CD4-positive, alpha-beta T cell treated with Interleukin-17A for 1 hour (primary cell): ENCODE measurements at regions not wholly inside any gene's neighbourhood (a gene's known extent, or its start where the extent isn't known, plus 50 kb on each side); places are given as distances from the start of the nearest gene placed in this dataset.

ENCODE experiments used
- DNase-seq: peaks from one replicate; pipeline ENCODE4 v3.0.0-alpha.2; 2020

- no peak for DNase-seq
Observed at GRCh38 chr11:112403432-112403831, 142.8 kb upstream of the PLET1 start.

GRCh38 chr11:112404112-112404511 is 143.5 kb upstream of the PLET1 start:
- DNase-seq: no peak

GRCh38 chr11:112408517-112408916 is 147.9 kb upstream of the PLET1 start:
- no peak for DNase-seq

- DNase-seq: no peak
Observed at GRCh38 chr11:112410325-112410724, 149.7 kb upstream of the PLET1 start.

- DNase-seq: no peak
Observed at GRCh38 chr11:112412383-112412782, 151.7 kb upstream of the PLET1 start.

- no peak for DNase-seq
Observed at GRCh38 chr11:112417339-112417738, 156.7 kb upstream of the PLET1 start.

- DNase-seq: no peak
Observed at GRCh38 chr11:112418438-112418837, 157.8 kb upstream of the PLET1 start.

- no peak for DNase-seq
Observed at GRCh38 chr11:112421879-112422278, 161.2 kb upstream of the PLET1 start.

GRCh38 chr11:112425121-112425520 is 164.5 kb upstream of the PLET1 start:
- no peak for DNase-seq

- DNase-seq: no peak
Observed at GRCh38 chr11:112437096-112437495, 176.4 kb upstream of the PLET1 start.

- DNase-seq: no peak
Observed at GRCh38 chr11:112439614-112440013, 179.0 kb upstream of the PLET1 start.

- no peak for DNase-seq
Observed at GRCh38 chr11:112440518-112440917, 179.9 kb upstream of the PLET1 start.

GRCh38 chr11:112448168-112448567 is 187.5 kb upstream of the PLET1 start:
- no peak for DNase-seq

- no peak for DNase-seq
Observed at GRCh38 chr11:112448806-112449205, 188.1 kb upstream of the PLET1 start.

GRCh38 chr11:112451250-112451649 is 190.6 kb upstream of the PLET1 start:
- DNase-seq: no peak

GRCh38 chr11:112453601-112454577 is 193.2 kb upstream of the PLET1 start:
- peak; percentile 31 for DNase-seq

- no peak for DNase-seq
Observed at GRCh38 chr11:112454841-112455240, 194.2 kb upstream of the PLET1 start.

GRCh38 chr11:112455791-112456190 is 195.1 kb upstream of the PLET1 start:
- DNase-seq: no peak

GRCh38 chr11:112457532-112457931 is 196.9 kb upstream of the PLET1 start:
- DNase-seq: no peak

GRCh38 chr11:112459001-112459400 is 198.3 kb upstream of the PLET1 start:
- DNase-seq: no peak

GRCh38 chr11:112460141-112460540 is 199.5 kb upstream of the PLET1 start:
- no peak for DNase-seq

GRCh38 chr11:112464949-112465348 is 204.3 kb upstream of the PLET1 start:
- no peak for DNase-seq

GRCh38 chr11:112465433-112466024 is 204.9 kb upstream of the PLET1 start:
- no peak for DNase-seq

- no peak for DNase-seq
Observed at GRCh38 chr11:112467721-112468120, 207.1 kb upstream of the PLET1 start.
